Hepatocyte (in vitro differentiated cells): ENCODE measurements at regions not wholly inside any gene's neighbourhood (a gene's known extent, or its start where the extent isn't known, plus 50 kb on each side); places are given as distances from the start of the nearest gene placed in this dataset.

ENCODE experiments used
- DNase-seq: peaks from one replicate; pipeline ENCODE4 v3.0.0-alpha.2; 2016; ENCODE audit warnings: low spot score
- H2AFZ ChIP-seq: fragments of 200-600 bp; sonication (generic); 2 replicates; pipeline ENCODE4 v1.6.0; 2016; ENCODE audit warnings: antibody characterized with exemption, mild to moderate bottlenecking
- H3K27ac ChIP-seq: fragments of 200-600 bp; sonication (generic); 2 replicates; pipeline ENCODE4 v1.5.1; 2016; ENCODE audit warnings: mild to moderate bottlenecking
- H3K27me3 ChIP-seq: fragments of 200-600 bp; sonication (generic); 2 replicates; pipeline ENCODE4 v1.6.1; 2016
- H3K36me3 ChIP-seq: fragments of 200-600 bp; sonication (generic); replicated peaks from 2 replicates; pipeline ENCODE4 v1.5.1; 2016; ENCODE audit warnings: low read depth; ENCODE audit not compliant: insufficient read depth
- H3K4me1 ChIP-seq: fragments of 200-600 bp; sonication (generic); 2 replicates; pipeline ENCODE4 v1.5.1; 2016; ENCODE audit warnings: mild to moderate bottlenecking, moderate library complexity; ENCODE audit not compliant: insufficient read depth
- H3K4me2 ChIP-seq: fragments of 200-600 bp; sonication (generic); 2 replicates; pipeline ENCODE4 v1.6.0; 2016
- H3K4me3 ChIP-seq: fragments of 200-600 bp; sonication (generic); 2 replicates; pipeline ENCODE4 v1.5.1; 2016; ENCODE audit warnings: mild to moderate bottlenecking
- H3K79me2 ChIP-seq: fragments of 200-600 bp; sonication (generic); 2 replicates; pipeline ENCODE4 v1.6.0; 2017; ENCODE audit warnings: mild to moderate bottlenecking
- H3K9me2 ChIP-seq: fragments of 200-600 bp; sonication (generic); replicated peaks from 2 replicates; pipeline ENCODE4 v1.6.0; 2017; ENCODE audit warnings: mild to moderate bottlenecking; ENCODE audit not compliant: insufficient read depth
- H3K9me3 ChIP-seq: fragments of 200-600 bp; sonication (generic); 2 replicates; pipeline ENCODE4 v1.5.1; 2016; ENCODE audit warnings: low read depth, mild to moderate bottlenecking
- H4K20me1 ChIP-seq: fragments of 200-600 bp; sonication (generic); 2 replicates; pipeline ENCODE4 v1.6.0; 2016; ENCODE audit warnings: mild to moderate bottlenecking; ENCODE audit not compliant: insufficient read depth, poor library complexity, severe bottlenecking
- CTCF ChIP-seq: fragments of 200-600 bp; sonication (generic); IDR thresholded peaks from 2 replicates; pipeline ENCODE4 v1.5.1; 2016; ENCODE audit warnings: antibody characterized with exemption, mild to moderate bottlenecking; ENCODE audit not compliant: poor library complexity
- EZH2 ChIP-seq: fragments of 200-600 bp; sonication (generic); IDR thresholded peaks from 2 replicates; pipeline ENCODE4 v1.6.1; 2016; ENCODE audit warnings: antibody characterized with exemption, mild to moderate bottlenecking, borderline replicate concordance
- EZH2phosphoT487 ChIP-seq: fragments of 200-600 bp; sonication (generic); IDR thresholded peaks from one replicate; pipeline ENCODE4 v1.6.1; 2018; ENCODE audit warnings: antibody characterized with exemption, mild to moderate bottlenecking, low read depth, moderate library complexity; ENCODE audit not compliant: unreplicated experiment, severe bottlenecking
- WGBS: methylation state at CpG from one replicate; pipeline ENCODE4 v1.1.6; 2016; ENCODE audit warnings: low lambda C conversion rate; ENCODE audit errors: missing lambda C conversion rate; 5-methylcytosine and 5-hydroxymethylcytosine counted together

GRCh38 chr12:4203772-4204376 is 69.7 kb upstream of the CCND2 start:
- Histone ChIP-seq H3K9me3 (no peaks in the 10 kb centered on the region), H3K4me2 (no peak overlapping the region), H2AFZ (no peak overlapping the region), H3K4me1 (no peaks in the 10 kb centered on the region), H3K36me3 (no peaks in the 10 kb centered on the region), H3K27ac (no peak overlapping the region), H3K9me2 (no peaks in the 10 kb centered on the region), H4K20me1 (no peaks in the 10 kb centered on the region), H3K27me3 (peaks cover 10% of the 10 kb centered on the region), H3K4me3 (no peak overlapping the region), H3K79me2 (no peaks in the 10 kb centered on the region)
- TF ChIP-seq EZH2 = no peak
- no peak for DNase-seq
- 42% methylated on average over 3 of the region's 3 CpGs for WGBS

GRCh38 chr12:4202918-4203317 is 70.6 kb upstream of the CCND2 start:
- H3K9me2 ChIP-seq = no peaks in the 10 kb centered on the region
- H3K27ac ChIP-seq = no peak overlapping the region
- H3K36me3 ChIP-seq = no peaks in the 10 kb centered on the region
- H3K4me1 ChIP-seq = no peaks in the 10 kb centered on the region
- peaks cover 10% of the 10 kb centered on the region for H3K27me3 ChIP-seq
- 86% methylated on average over 5 of the region's 5 CpGs for WGBS
- no peak overlapping the region for H3K4me3 ChIP-seq
- no peak for TF ChIP-seq CTCF
- TF ChIP-seq EZH2 = no peak
- TF ChIP-seq EZH2phosphoT487 = no peak
- H3K4me2 ChIP-seq = no peak overlapping the region
- DNase-seq = no peak
- no peaks in the 10 kb centered on the region for H3K9me3 ChIP-seq
- no peak overlapping the region for H2AFZ ChIP-seq
- H4K20me1 ChIP-seq = no peaks in the 10 kb centered on the region
- H3K79me2 ChIP-seq = no peaks in the 10 kb centered on the region

- DNase-seq = no peak
- Histone ChIP-seq H3K4me3 (no peak overlapping the region), H3K4me1 (no peaks in the 10 kb centered on the region), H3K9me2 (no peaks in the 10 kb centered on the region), H2AFZ (no peak overlapping the region), H3K4me2 (no peak overlapping the region), H3K9me3 (no peaks in the 10 kb centered on the region), H3K79me2 (no peaks in the 10 kb centered on the region), H3K27ac (no peak overlapping the region), H3K36me3 (no peaks in the 10 kb centered on the region), H3K27me3 (peaks cover 10% of the 10 kb centered on the region), H4K20me1 (no peaks in the 10 kb centered on the region)
- TF ChIP-seq EZH2phosphoT487 (no peak), CTCF (no peak), EZH2 (no peak)
- 80% methylated on average over 7 of the region's 7 CpGs for WGBS
These were observed 71.1 kb upstream of the CCND2 start for GRCh38 chr12:4202487-4202886.

- no peak for DNase-seq
- TF ChIP-seq EZH2 (no peak), CTCF (no peak), EZH2phosphoT487 (no peak)
These were observed 72.0 kb upstream of the CCND2 start for GRCh38 chr12:4201333-4202100.

More at GRCh38 chr12:4201333-4202100, 72.0 kb upstream of the CCND2 start:
- Histone ChIP-seq H3K79me2 (no peaks in the 10 kb centered on the region), H3K9me3 (no peaks in the 10 kb centered on the region), H3K36me3 (no peaks in the 10 kb centered on the region), H3K4me3 (no peak overlapping the region), H3K9me2 (no peaks in the 10 kb centered on the region), H3K4me2 (no peak overlapping the region), H2AFZ (no peak overlapping the region), H3K27ac (no peak overlapping the region), H3K27me3 (peaks cover 10% of the 10 kb centered on the region), H4K20me1 (no peaks in the 10 kb centered on the region), H3K4me1 (no peaks in the 10 kb centered on the region)
- 72% methylated on average over 13 of the region's 13 CpGs for WGBS
